HG03108 (cell line): ENCODE measurements at regions not wholly inside any gene's neighbourhood (a gene's known extent, or its start where the extent isn't known, plus 50 kb on each side); places are given as distances from the start of the nearest gene placed in this dataset.
"Not testable (repeated sequence)": the region's sequence is repeated elsewhere in the genome, so short reads cannot be mapped to it uniquely, and the experiment has no call there.

Source experiments
- ATAC-seq: cut with Tn5 transposase; IDR thresholded peaks from one replicate; pipeline ENCODE4 v1.9.1; 2021; ENCODE audit warnings: moderate library complexity; ENCODE audit not compliant: unreplicated experiment

DNA sequence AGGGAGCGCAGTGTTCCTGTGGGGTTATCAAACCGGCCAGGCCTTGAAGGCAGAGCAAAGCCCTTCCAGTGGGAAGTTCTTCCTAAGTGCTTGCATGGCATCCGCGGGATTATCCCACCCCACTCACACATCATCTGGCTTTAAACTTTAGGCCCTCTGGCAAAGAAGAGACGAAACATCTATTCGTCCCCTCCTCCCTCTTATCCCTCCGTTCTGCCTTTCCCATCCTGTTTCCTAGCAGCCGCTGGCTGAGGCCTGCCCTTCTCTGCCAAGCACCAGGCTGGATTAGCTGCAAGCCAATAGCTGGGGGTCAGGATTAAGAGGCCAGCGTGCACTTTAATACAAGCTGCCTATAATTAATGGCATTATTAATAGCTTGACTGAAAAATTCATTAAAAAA, 621.0 kb downstream of the PKHD1 start:
- ATAC-seq = no peak

DNA sequence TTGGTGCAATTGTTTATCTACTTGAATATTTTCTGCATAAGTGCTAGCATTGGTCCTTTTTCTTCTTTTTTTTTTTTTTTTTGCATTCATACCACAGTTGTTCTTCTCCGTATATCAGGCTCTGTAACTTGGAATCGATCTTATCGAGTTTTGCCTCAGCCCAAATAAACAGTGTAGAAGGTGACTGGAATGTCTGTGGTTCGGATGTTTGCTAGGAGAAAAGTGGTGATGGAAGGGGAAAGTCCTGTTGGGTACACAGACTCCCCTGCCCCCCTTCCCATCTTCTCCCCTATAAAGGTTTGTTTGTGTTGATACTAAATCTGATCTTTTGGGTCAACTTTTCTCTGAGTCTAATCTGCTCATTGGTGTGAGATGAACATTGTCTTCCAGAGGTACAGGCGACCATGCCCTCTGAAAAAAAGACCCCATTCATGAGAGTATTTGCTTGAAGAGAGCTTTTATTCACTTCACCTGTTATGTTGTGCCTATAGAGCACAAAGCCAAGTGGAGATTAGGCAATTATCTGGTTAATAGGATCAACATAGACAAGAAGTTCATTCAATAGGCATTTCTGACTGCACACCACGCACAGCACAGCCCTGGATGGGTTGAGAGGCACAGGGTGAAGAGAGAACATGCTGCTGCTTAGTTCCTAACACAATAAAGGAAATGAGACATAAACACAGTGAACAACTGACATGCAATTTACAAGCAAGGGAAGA, 620.0 kb downstream of the PKHD1 start:
- ATAC-seq = no peak

DNA sequence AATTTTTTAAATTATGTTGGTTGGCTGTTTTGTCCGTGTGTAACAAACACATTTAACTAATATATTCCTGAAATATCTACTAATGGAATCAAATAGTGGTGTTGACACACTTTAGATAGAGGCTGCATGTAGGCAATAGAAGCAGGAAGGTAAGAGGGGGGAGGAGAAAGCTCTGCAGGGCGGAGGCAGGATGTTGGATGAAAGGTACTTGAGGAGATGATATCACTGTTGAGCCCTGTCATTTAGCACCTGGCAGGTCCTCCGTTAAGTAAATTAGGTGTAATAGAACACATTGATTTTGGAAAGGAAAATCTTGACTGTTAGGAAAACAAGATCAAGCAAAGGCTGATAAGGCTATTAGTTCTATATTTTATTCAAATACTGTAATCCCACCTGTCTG, 618.7 kb downstream of the PKHD1 start:
- no peak for ATAC-seq

DNA sequence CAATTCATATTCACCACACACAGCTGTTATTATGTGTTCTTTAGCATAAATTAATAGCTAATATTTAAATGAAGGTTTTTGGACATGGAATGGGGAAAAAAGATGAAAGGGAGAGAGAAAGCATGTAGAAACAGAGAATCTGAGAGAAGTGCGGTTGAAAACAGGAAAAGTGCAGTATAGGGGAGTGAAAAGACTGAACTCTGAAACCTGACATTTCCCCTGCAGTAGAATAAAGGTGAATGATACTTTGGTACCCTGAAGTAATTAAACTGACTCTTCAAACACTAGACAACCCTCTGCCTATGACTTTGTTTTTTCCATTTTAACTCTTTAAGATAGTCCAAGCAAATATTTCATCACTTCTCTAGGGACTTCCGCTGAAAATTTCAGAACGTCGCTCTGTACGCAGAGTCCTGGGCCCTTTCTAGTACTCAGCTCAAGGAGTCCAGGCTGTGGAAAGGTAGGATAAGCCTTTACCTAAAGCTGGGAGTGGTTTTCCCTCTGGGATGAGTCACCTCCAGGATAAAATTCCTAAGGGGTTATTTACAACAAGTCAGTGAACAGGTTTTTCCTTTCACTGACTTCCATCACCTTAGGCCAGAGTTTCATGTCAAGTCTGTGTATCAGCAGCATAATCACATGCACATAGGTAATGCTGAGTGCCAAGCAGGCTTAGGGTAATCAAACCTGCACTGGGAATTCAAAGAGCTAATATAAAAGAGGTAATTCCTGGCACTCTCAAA, 614.5 kb downstream of the PKHD1 start:
- no peak for ATAC-seq

DNA sequence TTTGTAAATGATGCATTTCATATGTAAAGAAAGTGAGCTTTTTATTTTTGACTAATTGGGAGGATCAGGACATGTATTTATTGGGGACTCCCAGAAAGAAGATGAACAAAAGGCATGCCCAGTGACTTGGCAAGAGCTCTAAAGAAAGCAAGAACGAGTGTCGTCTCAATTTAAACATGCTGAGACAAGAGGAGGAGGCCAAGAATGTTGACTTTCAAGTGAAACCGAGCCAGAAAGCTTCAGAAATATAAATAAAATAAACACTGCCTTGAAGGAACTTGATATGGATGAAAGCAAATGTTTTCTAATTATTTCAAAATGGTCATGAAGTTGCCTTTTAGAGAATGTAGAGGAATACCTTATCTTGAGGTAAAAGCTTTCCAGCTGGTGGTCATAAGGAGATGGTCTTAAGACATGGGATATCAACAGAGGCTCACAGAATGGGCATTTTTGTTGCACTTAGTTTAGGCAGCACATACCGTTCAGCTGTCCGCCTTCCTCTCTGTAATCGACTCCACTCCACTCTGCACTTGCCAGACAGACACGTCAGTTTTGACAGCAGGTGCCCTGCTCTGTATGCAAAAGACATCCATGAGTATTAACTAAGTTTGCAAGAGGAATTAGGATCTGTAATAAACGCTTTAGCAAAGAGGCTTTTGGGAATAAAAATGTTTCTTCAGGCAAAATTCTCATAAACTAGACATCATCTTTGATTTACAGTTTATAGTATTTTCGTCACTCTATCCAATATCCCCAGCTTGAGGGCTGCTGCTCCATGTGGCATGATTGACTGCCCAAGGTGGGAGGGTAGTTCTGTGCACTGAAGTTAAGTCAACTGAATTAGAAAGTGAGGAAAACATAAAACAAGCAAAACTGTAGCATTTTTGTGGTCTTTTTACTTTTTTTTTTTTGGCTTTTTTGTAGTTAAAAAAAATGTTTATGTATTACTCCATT, 613.1 kb downstream of the PKHD1 start:
- no peak for ATAC-seq

DNA sequence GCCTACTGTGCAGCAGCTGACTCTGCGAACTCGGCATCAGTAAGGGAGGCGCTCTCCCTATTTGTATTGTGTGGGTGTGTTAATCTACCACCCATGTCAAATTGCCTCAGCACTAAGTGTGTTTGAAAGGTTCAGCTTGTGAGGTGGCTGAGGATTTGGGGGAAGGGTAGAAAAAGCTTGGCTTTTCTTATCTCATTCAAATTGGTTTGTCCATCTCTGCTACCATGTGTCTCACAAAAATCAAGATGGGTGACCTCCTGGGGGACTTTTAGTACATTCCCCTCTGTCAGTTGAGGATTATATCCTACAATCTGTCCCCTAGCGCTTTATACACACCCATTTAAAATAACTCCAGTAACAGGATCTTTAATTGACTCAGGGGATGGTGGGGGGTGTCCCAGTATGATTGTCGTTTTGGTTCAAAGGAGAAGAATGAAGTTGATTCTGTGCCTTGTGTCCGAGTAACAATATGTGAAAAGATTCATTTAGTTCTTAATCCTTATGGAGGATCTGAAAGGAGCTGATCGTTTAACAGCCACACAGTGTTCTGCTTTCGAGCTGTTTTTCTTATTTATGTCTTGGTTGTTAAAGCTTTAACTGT, 609.6 kb downstream of the PKHD1 start:
- ATAC-seq = no peak

DNA sequence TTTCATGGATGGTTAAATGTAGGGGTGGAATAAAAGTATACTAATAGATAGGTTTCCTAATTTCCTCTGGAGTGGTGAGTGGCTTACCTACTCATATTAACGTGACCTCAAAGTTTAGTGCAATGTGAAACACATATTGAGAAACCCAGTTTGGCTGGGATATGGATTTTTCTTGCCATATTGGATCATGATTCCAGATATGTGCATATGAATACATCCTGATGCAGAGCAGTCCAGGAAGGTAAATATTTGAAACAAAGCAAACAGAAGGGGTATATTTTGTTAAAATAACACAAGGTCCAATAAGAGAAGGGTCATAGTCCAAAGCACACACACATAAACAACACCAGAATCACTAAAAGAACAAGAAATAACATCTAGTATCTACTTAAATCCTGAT, 608.1 kb downstream of the PKHD1 start:
- ATAC-seq = no peak

DNA sequence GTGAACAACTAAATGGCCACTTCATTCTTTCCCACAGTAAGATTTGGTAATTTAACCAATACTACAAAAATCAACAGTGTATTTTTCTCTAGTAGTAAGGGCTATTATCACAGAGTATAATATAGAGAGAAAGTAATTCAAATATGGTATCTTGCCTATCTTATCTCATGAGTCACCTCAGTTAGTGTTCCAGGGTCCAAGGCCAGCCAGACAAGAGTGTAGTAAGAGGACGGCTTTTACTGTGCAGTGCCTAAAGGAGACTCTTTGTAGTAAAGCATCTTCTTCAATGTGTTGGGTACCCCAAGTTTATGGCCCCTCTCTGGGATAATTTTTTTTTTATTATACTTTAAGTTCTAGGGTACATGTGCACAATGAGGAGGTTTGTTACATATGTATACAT, 607.4 kb downstream of the PKHD1 start:
- ATAC-seq = no peak

DNA sequence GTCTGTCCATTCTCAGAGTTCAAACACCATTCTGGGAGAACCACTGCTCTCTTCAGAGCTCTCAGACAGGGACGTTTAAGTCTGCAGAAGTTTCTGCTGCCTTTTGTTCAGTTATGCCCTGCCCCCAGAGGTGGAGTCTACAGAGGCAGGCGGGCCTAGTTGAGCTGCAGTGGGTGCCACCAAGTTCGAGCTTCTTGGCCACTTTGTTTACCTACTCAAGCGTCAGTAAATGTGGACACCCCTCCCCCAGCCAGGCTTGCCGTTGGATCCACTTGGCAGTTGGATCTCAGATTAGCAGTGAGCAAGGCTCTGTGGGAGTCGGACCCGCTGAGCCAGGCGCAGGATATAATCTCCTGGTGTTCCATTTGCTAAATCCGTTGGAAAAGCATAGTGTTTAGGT, 601.5 kb downstream of the PKHD1 start:
- not testable (repeated sequence) for ATAC-seq

DNA sequence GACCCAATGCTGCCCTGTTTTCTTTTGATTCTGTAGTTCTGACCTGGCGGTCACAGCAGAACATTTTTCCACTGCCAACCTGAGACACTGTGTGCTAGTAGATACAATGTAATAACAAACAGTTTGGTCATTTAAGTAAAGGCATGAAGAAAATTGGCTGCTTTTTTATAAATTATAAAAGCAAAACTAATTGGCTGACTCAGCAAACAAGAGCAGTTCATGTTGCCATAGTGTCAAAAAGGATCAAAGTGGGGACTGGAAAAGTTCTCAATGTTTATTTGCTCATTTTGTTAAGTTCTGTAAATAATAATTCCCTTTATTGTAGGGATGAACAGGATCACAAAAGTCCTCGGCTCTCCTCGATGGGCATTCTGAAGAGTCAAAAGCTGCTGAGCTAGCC, 599.5 kb downstream of the PKHD1 start:
- no peak for ATAC-seq

DNA sequence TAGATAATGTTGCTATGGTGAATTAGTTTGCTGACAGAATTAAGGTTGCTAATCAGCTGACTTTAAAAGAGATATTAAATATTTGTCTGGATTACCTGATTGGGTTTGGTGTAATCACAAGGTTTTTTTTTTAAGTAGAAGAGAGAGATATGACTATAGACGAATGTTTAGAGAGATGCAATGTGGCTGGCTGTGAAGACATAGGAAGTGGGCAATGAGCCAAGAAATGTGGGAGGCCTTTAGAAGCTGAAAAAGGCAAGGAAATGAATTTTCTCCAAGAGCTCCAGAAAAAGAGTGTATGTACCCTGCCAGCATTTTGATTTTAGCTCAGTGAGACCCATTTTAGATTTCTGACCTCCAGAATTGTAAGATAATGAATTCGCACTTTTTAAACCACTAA, 598.3 kb downstream of the PKHD1 start:
- ATAC-seq = no peak

DNA sequence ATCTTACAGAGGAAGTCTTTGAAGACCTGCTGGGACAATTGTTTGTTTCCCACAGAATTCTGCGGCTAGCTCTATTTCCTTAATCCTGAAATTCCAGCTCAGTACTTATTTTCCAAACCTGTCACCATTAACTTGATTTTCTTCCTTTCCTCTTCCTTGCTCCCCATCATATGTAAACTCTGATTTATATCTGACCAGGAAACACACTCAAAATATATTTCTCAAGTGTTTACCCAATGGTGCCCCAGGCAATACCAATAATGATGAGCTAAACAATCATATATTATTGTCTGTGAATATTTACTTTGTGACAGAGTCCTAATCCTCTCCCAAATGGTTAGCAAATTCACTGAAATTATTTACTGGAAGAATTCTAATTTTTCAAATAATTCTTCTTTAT, 597.3 kb downstream of the PKHD1 start:
- no peak for ATAC-seq

DNA sequence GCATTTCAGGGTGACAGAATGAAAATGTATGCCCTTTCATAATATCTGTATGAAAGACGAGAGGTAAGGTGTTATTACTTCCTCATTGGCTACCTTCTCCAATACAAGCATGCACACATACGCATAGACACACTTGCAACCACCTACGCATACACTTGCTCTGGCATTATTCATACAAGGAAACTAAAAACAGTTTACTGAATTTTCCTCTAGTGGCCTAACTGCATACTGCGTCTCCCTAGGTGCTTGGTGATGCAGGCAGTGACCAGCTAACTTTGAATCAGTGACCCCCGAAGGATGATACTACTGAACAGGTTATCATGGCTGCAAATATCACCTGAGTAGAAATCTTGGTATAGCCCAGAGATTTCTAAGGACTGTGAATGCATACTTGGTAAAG, 593.1 kb downstream of the PKHD1 start:
- no peak for ATAC-seq

DNA sequence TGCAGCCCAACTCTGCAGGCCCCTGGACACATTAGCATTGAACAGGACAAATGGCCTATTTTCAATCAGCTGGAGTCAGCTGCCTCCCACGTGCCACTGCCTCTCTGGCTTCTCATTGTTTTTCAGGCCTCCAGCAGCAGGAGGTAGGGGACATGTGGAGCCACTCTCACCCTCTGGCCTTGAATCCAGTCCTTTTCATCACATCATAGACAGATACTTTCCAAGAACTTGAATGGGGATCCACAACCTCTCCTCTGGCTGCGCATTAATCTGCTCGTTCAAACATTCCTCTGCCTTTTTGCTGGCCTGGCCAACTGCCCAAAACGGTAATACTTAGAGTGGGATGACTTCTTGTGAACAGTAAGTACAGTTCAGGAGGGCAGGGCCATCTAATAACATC, 592.3 kb downstream of the PKHD1 start:
- ATAC-seq = no peak

DNA sequence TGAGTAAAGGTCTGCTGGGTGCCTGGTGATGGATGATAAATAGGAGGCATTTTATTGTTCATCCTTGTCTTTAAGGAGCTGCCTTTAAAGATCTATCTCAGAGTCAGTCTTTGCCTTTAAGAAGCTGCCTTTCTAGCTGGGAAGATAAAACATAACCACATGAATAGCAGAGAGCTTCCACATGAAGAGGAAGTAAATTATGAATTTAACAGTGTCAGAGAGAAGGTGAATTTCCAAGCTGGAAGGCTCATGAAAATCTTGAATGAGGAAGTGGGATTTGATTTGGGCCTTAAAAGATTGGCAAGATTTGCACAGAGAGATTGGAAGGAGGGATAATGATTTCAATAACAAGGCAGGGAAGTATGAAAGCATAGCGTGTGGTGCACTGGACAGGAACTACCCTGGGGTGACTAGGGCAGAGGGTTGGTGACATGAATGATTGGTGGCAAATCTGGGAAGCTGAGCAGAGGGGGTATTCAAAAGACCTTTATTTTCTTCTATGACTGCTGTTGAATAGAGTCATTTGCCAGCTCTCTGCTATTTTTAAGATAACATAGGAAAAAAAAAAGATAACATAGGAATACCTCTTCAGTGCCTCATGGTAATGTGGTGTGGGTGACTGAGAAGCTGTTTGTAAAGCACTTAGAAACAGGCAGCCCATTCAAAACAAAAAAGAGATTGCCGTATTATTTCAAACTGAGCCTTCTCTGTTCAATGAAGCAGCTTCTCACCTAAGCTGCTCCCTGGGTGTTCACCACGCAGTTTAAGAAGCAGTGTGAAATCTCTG, 591.6 kb downstream of the PKHD1 start:
- ATAC-seq = no peak

DNA sequence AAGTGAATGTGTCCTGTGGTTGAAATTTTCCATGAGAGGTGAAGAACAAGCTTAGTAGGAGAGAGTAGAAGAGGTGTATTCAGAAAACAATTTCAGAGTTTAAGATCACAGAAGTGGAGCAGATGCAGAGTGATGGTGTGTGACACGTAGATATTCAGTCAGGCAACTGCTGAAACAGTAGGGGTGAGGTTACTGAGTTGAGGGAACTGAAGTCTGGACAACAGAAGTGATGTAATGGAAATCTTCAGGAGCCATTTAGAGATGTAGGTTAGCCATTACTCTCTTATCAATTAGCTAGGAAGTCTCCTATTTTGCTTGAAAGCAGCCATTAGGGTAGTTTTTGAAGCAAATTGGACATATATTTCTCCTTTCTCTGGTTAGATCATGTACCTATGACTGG, 584.4 kb downstream of the PKHD1 start:
- no peak for ATAC-seq

DNA sequence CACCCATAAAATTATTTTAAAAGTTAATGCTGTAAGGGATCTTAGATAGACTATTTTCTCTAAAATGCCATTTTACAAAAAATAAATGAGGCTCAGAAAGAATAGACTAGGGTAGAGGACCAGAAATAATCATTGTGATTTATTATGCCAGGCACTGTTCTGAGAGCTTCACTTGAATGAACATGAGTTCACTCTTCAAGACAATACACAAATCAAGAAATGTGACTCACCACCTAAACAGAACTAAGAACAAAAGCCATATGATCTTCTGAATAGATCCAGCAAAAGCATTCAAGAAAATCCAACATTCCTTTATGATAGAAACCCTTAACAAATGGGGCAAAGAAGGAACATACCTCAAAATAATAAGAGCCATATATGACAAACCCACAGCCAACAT, 582.0 kb downstream of the PKHD1 start:
- ATAC-seq = no peak

DNA sequence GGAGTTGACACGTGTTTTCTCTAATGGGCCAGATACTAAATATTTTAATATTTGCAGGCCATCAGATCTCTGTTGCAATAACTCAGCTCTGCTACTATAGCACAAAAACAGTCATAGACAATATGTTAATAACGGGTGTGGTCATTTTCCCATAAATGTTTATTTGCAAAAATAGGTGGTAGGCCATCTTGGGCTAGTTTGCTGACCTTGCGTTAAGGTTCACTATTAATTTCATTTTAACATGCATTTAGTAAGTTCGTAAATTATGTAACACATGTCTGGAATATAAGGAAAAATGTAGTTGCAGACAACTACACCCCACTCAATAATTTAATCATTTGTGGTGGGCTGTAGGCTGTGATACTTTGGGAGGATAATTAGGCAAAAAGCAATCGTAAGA, 577.8 kb downstream of the PKHD1 start:
- no peak for ATAC-seq

DNA sequence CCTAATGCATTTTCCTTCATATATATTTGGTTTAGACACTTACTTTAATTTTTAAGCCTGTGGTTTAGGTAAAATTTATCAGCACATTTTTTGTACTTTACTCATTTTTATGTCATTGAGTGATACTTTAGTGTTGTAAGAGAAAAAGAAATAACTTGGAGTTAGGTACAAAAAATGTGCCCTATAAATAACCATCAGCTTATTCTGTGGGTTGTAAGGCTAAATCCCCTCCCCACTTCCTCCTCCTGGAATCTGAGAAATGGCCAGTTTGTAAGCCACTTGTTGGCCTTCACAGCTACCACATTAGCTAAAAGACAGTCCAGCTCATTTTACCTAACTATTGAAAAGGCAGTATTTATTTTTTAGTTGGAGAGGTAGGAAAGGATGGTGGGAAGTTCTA, 576.3 kb downstream of the PKHD1 start:
- ATAC-seq = no peak
